ENCODE measurements at regions not wholly inside any gene's neighbourhood (a gene's known extent, or its start where the extent isn't known, plus 50 kb on each side); places are given as distances from the start of the nearest gene placed in this dataset.

DNA sequence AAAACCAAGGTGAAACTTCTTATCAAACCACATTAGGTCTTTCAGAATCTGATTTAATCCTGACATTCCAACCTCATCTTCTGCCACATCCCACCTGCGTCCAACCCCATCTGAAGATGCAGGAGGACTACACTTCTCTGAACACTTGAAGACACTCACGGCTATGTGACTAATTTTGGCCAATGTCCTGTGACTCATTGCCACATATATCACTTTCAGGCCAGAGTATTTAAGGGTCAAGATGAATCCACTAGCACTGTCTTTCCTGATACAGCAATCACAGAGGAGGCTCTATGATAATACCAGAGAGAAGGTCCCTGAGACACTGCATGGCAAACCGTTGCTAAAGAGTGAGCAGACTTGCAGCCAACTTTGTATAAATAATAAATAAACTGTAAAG lies 323.4 kb downstream of the NR2F1-AS1 start:
- Mint-ChIP-seq H3K4me1 (no peaks in the 10 kb centered on the region), H3K27me3 (ENCODE audit: low read depth in 2 of 2) (no peaks in the 10 kb centered on the region)

DNA sequence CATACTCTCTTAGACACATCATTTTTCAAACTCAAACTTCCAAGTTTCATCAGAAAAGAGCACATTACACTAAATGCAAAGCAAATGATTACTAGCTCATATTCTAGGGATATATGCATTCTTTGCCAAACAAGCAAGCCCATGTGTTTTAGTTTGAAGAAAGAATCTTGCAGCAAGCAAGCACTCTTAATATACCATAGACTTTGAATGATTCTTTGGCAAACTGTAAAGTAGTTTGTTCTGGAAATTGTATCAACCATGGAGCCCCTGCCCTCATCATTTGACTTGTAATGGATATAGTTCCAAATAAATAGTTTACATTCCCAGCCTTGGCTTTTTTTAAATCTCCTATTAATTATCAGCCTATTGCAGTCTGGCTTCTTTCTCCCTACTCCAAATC lies 325.2 kb downstream of the NR2F1-AS1 start:
- Mint-ChIP-seq H3K27ac (no peak overlapping the region), H3K4me1 (no peaks in the 10 kb centered on the region), H3K4me3 (no peak overlapping the region), H3K9me3 (peaks cover 3 to 13% of the 10 kb centered on the region in 2 donors), H3K27me3 (ENCODE audit: low read depth in 2 of 2) (no peaks in the 10 kb centered on the region), H3K36me3 (no peaks in the 10 kb centered on the region)
- H3K36me3 ChIP-seq (ENCODE audit: control insufficient read depth, insufficient read depth, low read length): no peaks in the 10 kb centered on the region
- TF ChIP-seq, protein P1, sequence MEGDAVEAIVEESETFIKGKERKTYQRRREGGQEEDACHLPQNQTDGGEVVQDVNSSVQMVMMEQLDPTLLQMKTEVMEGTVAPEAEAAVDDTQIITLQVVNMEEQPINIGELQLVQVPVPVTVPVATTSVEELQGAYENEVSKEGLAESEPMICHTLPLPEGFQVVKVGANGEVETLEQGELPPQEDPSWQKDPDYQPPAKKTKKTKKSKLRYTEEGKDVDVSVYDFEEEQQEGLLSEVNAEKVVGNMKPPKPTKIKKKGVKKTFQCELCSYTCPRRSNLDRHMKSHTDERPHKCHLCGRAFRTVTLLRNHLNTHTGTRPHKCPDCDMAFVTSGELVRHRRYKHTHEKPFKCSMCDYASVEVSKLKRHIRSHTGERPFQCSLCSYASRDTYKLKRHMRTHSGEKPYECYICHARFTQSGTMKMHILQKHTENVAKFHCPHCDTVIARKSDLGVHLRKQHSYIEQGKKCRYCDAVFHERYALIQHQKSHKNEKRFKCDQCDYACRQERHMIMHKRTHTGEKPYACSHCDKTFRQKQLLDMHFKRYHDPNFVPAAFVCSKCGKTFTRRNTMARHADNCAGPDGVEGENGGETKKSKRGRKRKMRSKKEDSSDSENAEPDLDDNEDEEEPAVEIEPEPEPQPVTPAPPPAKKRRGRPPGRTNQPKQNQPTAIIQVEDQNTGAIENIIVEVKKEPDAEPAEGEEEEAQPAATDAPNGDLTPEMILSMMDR (IDR thresholded peaks at IDR 0.05): no peak
- ATAC-seq: no peak
- no peaks in the 10 kb centered on the region for H3K9me3 ChIP-seq (ENCODE audit: control insufficient read depth, insufficient read depth, low read length)
- intact Hi-C loops (cut with micrococcal nuclease): no loop called here
- no peak for DNase-seq
- H3K27ac ChIP-seq (ENCODE audit: low read length): no peak overlapping the region
- H3K27me3 ChIP-seq (ENCODE audit: control insufficient read depth, insufficient read depth, low read length): no peaks in the 10 kb centered on the region
- H3K4me1 ChIP-seq (ENCODE audit: control insufficient read depth, insufficient read depth, low read length): no peaks in the 10 kb centered on the region
- no peak overlapping the region for H3K4me3 ChIP-seq (ENCODE audit: low read length)

More for the DNA sequence above, 323.4 kb downstream of the NR2F1-AS1 start:
- DNase-seq (no peak), ATAC-seq (no peak)
- Mint-ChIP-seq H3K27ac (no peak overlapping the region), H3K9me3 (peaks cover 3 to 10% of the 10 kb centered on the region in 2 donors), H3K36me3 (no peaks in the 10 kb centered on the region), H3K4me3 (no peak overlapping the region)
- H3K27ac ChIP-seq (ENCODE audit: low read length): no peak overlapping the region
- H3K36me3 ChIP-seq (ENCODE audit: control insufficient read depth, insufficient read depth, low read length): no peaks in the 10 kb centered on the region
- 92% methylated on average over 2 of the region's 3 CpGs for WGBS (ENCODE audit: insufficient coverage)
- TF ChIP-seq, protein P1 (IDR thresholded peaks at IDR 0.05): no peak
- no peaks in the 10 kb centered on the region for H3K27me3 ChIP-seq (ENCODE audit: control insufficient read depth, insufficient read depth, low read length)
- H3K4me1 ChIP-seq (ENCODE audit: control insufficient read depth, insufficient read depth, low read length): no peaks in the 10 kb centered on the region
- intact Hi-C loops (cut with micrococcal nuclease): no loop called here
- H3K4me3 ChIP-seq (ENCODE audit: low read length): no peak overlapping the region
- no peaks in the 10 kb centered on the region for H3K9me3 ChIP-seq (ENCODE audit: control insufficient read depth, insufficient read depth, low read length)

DNA sequence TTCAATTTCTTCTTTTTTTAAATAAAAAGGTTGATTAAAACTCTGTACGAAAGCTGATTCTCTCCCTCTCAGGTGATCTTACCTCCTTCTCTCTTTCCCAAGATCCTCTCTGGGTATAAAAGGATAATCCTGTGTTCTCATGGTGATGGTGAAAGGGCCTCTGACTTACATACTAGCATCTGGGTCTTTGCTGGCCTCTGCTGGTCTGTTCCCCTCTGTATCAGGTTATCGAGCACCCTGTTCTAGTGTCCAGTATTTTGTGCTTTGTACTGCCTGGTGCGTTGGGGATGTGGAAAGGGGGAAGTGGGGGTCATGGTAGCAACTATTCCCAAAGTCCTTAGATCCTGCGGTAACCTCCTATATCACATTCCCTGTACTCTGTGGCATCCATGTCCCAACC lies 328.9 kb downstream of the NR2F1-AS1 start:
- Mint-ChIP-seq H3K4me3 (no peak overlapping the region), H3K9me3 (peaks cover 3 to 8% of the 10 kb centered on the region in 2 donors), H3K27ac (no peak overlapping the region), H3K27me3 (ENCODE audit: low read depth in 2 of 2) (no peaks in the 10 kb centered on the region), H3K4me1 (no peaks in the 10 kb centered on the region), H3K36me3 (no peaks in the 10 kb centered on the region)
- no peak for ATAC-seq
- Histone ChIP-seq H3K27me3 (ENCODE audit: control insufficient read depth, insufficient read depth, low read length) (no peaks in the 10 kb centered on the region), H3K4me1 (ENCODE audit: control insufficient read depth, insufficient read depth, low read length) (no peaks in the 10 kb centered on the region), H3K27ac (ENCODE audit: low read length) (no peak overlapping the region), H3K36me3 (ENCODE audit: control insufficient read depth, insufficient read depth, low read length) (no peaks in the 10 kb centered on the region), H3K4me3 (ENCODE audit: low read length) (no peak overlapping the region), H3K9me3 (ENCODE audit: control insufficient read depth, insufficient read depth, low read length) (no peaks in the 10 kb centered on the region)
- intact Hi-C loops (cut with micrococcal nuclease): no loop called here
- no peak for DNase-seq
- TF ChIP-seq, protein P1 (IDR thresholded peaks at IDR 0.05): no peak
- 87% methylated on average over 2 of the region's 4 CpGs for WGBS (ENCODE audit: insufficient coverage)

DNA sequence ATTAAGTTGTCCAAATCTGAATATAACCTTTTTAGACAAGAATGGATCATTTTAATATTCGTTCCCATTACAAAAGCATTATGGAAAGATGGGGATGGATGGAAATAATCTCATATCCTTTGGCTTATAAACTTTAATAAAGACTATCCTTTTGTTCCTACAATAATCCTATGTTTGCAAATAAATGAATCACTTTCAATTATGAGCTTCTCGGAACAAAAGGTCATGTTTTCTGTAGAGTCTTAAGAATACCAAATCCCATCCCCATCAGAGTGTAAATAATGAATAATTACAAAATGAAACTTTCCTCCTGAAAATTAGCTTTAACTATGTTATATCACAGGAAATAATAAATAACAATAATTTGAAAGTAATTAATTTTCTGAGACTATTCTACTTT lies 329.7 kb downstream of the NR2F1-AS1 start:
- Histone ChIP-seq H3K4me1 (ENCODE audit: control insufficient read depth, insufficient read depth, low read length) (no peaks in the 10 kb centered on the region), H3K9me3 (ENCODE audit: control insufficient read depth, insufficient read depth, low read length) (no peaks in the 10 kb centered on the region), H3K27me3 (ENCODE audit: control insufficient read depth, insufficient read depth, low read length) (no peaks in the 10 kb centered on the region), H3K27ac (ENCODE audit: low read length) (no peak overlapping the region), H3K4me3 (ENCODE audit: low read length) (no peak overlapping the region), H3K36me3 (ENCODE audit: control insufficient read depth, insufficient read depth, low read length) (no peaks in the 10 kb centered on the region)
- ATAC-seq (no peak), DNase-seq (no peak)
- TF ChIP-seq, protein P1 (IDR thresholded peaks at IDR 0.05): no peak
- H3K9me3 Mint-ChIP-seq: peaks cover 3 to 8% of the 10 kb centered on the region in 2 donors
- no peak overlapping the region for H3K27ac Mint-ChIP-seq
- H3K4me1 Mint-ChIP-seq: no peaks in the 10 kb centered on the region
- H3K36me3 Mint-ChIP-seq: no peaks in the 10 kb centered on the region
- no peak overlapping the region for H3K4me3 Mint-ChIP-seq
- intact Hi-C loops (cut with micrococcal nuclease): no loop called here
- WGBS (ENCODE audit: insufficient coverage): no CpG with 5 or more reads among the region's 2 CpGs
- H3K27me3 Mint-ChIP-seq (ENCODE audit: low read depth in 2 of 2): no peaks in the 10 kb centered on the region
